ENCODE measurements at regions not wholly inside any gene's neighbourhood (a gene's known extent, or its start where the extent isn't known, plus 50 kb on each side); places are given as distances from the start of the nearest gene placed in this dataset.

DNA sequence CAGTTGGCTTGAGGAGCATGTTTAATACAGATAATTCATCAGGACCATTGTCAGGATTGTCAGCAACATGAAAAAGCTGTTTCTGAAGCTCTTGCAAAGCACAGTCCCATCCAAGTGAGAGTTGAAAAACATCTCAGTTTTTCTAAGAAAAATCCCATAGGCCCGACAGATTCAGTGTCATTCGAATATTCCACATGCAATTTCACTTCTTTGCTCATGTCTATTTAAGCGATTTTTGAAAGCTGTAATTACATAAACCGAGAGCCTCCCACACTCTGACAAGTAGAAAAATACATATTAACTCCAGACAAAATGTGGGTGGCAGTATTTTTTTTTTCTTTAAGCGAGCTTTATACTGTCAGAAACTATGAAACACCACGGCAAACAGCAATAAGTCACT lies 134.7 kb upstream of the GALNT5 start:
- TF ChIP-seq, protein P1, sequence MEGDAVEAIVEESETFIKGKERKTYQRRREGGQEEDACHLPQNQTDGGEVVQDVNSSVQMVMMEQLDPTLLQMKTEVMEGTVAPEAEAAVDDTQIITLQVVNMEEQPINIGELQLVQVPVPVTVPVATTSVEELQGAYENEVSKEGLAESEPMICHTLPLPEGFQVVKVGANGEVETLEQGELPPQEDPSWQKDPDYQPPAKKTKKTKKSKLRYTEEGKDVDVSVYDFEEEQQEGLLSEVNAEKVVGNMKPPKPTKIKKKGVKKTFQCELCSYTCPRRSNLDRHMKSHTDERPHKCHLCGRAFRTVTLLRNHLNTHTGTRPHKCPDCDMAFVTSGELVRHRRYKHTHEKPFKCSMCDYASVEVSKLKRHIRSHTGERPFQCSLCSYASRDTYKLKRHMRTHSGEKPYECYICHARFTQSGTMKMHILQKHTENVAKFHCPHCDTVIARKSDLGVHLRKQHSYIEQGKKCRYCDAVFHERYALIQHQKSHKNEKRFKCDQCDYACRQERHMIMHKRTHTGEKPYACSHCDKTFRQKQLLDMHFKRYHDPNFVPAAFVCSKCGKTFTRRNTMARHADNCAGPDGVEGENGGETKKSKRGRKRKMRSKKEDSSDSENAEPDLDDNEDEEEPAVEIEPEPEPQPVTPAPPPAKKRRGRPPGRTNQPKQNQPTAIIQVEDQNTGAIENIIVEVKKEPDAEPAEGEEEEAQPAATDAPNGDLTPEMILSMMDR (IDR thresholded peaks at IDR 0.05), result no peak
- TF ChIP-seq EZH2 (IDR thresholded peaks at IDR 0.05; ENCODE audit: borderline replicate concordance, insufficient read depth, low read depth, low read length, poor library complexity, severe bottlenecking), result no peak

Data from B cell (primary cell).